Gastroesophageal sphincter (tissue), 3 donors: ENCODE measurements at regions not wholly inside any gene's neighbourhood (a gene's known extent, or its start where the extent isn't known, plus 50 kb on each side); places are given as distances from the start of the nearest gene placed in this dataset.

Source experiments
- CTCF ChIP-seq, 4 experiments: fragments of 200-600 bp in 2 of 4; fragments of 450-650 bp in 2 of 4; sonication (generic) in 1 of 4; IDR thresholded peaks; one replicate each; pipeline ENCODE4 v1.5.1; 2017 to 2019; ENCODE audit warnings: antibody characterized with exemption in 4 of 4, mild to moderate bottlenecking in 2 of 4, moderate library complexity in 2 of 4
- POLR2A ChIP-seq, 2 donors: fragments of 450-650 bp; IDR thresholded peaks; one replicate each; pipeline ENCODE4 v1.6.1; 2017; ENCODE audit warnings: antibody characterized with exemption in 2 of 2, mild to moderate bottlenecking in 2 of 2, moderate library complexity in 1 of 2

DNA sequence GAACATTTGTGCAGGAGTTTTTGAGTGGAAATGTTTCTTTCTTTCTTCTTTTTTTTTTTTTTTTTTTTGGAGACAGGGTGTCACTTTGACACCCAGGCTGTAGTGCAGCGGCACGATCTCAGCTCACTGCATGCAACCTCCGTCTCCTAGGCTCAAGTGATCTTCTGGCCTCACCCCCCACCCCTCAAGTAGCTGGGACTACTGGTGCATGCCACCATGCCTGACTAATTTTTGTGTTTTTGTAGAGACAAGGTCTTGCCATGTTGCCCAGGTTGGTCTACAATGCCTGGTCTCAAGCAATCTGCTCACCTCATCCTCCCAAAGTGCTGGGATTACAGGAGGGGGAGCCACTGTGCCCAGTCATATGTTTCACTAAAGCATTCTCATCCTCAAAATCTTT lies 69.2 kb upstream of the BCAT1 start:
- TF ChIP-seq CTCF (IDR thresholded peaks at IDR 0.05) (no peak), POLR2A (IDR thresholded peaks at IDR 0.05) (no peak)
